ENCODE measurements at regions not wholly inside any gene's neighbourhood (a gene's known extent, or its start where the extent isn't known, plus 50 kb on each side); places are given as distances from the start of the nearest gene placed in this dataset.
A peak's percentile ranks its signal among the peaks of the same experiment; 100 is the strongest.

DNA sequence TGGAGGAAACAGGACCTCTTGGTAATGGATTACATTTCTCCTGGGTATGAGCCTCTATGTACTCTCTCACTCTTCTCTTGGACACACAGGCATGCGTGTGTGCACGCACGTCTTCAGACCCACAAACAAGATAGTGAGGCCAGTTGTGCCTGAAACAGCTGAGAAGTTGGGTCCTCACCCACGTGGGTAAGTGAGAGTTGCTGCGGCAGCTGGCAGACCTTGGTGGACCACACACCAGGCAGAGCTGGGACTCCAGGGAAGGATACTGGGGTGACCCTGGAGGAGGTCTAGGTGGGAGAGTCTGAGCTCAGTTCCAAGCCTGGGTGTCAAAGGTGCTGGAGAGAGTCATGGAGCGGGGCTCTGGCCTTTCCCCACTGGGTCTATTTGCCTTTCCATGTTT lies 194.3 kb downstream of the HAUS1 start:
- intact Hi-C loops (cut with micrococcal nuclease) (no loop called here), in situ Hi-C loops (cut with MboI) (loop anchor here (25.0 kb wide), 1 partner anchor 189 kb away; no protein-coding TSS in a partner anchor)
- no TSS peak for BruUV-seq (replicated peaks)
- Histone ChIP-seq H3K4me1 (replicated peaks in 1 of 2; ENCODE audit: control insufficient read depth in 2 of 2, insufficient read depth in 2 of 2, low read length in 2 of 2) (no peaks in the 10 kb centered on the region; a peak in 2 of 5 replicates), H3K27me3 (ENCODE audit: control insufficient read depth in 2 of 2, insufficient read depth in 2 of 2, low read length in 2 of 2) (peaks cover 9 to 30% of the 10 kb centered on the region in 2 experiments; a peak in 3 of 5 replicates), H3K9ac (ENCODE audit: insufficient read depth in 1 of 2, low read depth in 2 of 2, low read length in 2 of 2) (no peak overlapping the region), H3K9me1 (ENCODE audit: control insufficient read depth, insufficient read depth, low read length) (no peaks in the 10 kb centered on the region), H3K36me3 (ENCODE audit: control insufficient read depth, insufficient read depth, low read length) (no peaks in the 10 kb centered on the region), H3K9me3 (replicated peaks; ENCODE audit: control insufficient read depth, insufficient read depth, low read depth, low read length) (no peaks in the 10 kb centered on the region), H3K4me3 (no peak overlapping the region), H3K27ac (ENCODE audit: extremely low read depth, low read depth, low read length) (no peak overlapping the region), H3K79me2 (ENCODE audit: control insufficient read depth, insufficient read depth, low read length) (no peaks in the 10 kb centered on the region), H3K4me2 (ENCODE audit: insufficient read depth, low read length) (no peak overlapping the region), H4K20me1 (replicated peaks; ENCODE audit: control insufficient read depth, insufficient read depth, low read length) (no peaks in the 10 kb centered on the region), H2AFZ (ENCODE audit: low read depth, low read length) (no peak overlapping the region)
- FAIRE-seq = no peak
- ChIA-PET CTCF (ENCODE audit: low intra/inter-chr PET ratio) (no interaction called here), POLR2A (no interaction called here)
- DNase-seq (ENCODE audit: extremely low read depth in 1 of 4, low spot score in 3 of 4) = no peak
- WGBS (ENCODE audit: insufficient coverage, low coverage, missing lambda C conversion rate) = 16% methylated on average over 6 of the region's 6 CpGs
- no peak for ATAC-seq
- TF ChIP-seq POLR2AphosphoS5 (IDR thresholded peaks at IDR 0.05; ENCODE audit: control insufficient read depth, insufficient read depth, low read depth, low read length) = no peak
- no peak for TF ChIP-seq SRSF9 (IDR thresholded peaks at IDR 0.05; ENCODE audit: borderline replicate concordance, low read depth, low read length)
- no peak for TF ChIP-seq ZC3H11A (IDR thresholded peaks at IDR 0.05; ENCODE audit: low read depth, low read length)
- no peak for TF ChIP-seq ZNF696 (CRISPR knock-in tag; conservative IDR thresholded peaks at IDR 0.05)

DNA sequence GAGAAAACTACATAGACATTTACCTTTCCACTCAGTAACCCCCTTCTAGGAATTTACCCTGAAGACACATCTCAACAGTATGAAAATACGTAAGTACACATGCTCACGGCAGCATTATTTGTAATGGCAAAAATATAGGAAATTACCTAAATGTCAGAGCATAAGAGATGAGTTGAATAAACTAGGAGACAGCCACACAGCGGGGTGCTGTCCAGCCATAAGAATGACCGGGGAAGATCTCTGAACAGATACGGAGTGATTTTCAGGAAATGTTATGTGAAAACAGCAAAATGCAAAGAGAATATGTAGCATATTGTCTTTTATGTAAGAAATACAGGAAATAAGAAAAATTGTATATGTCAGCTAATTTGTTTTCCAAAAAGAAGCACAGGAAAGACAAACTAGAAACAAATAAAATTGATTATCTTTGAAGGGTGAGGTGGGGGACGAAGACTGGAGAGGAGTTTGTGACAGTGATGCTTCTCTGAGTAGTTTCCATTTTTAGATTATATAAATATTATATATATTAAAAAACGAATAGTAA lies 195.4 kb downstream of the HAUS1 start:
- FAIRE-seq = no peak
- POLR2A ChIA-PET = no interaction called here
- DNase-seq (ENCODE audit: extremely low read depth in 1 of 4, low spot score in 3 of 4) = no peak
- Histone ChIP-seq H3K9me3 (replicated peaks; ENCODE audit: control insufficient read depth, insufficient read depth, low read depth, low read length) (no peaks in the 10 kb centered on the region), H3K4me3 (no peak overlapping the region), H3K36me3 (ENCODE audit: control insufficient read depth, insufficient read depth, low read length) (no peaks in the 10 kb centered on the region), H3K9ac (ENCODE audit: insufficient read depth in 1 of 2, low read depth in 2 of 2, low read length in 2 of 2) (no peak overlapping the region), H3K27me3 (ENCODE audit: control insufficient read depth in 2 of 2, insufficient read depth in 2 of 2, low read length in 2 of 2) (peaks cover 9 to 25% of the 10 kb centered on the region in 2 experiments; a peak in 3 of 5 replicates), H3K79me2 (ENCODE audit: control insufficient read depth, insufficient read depth, low read length) (no peaks in the 10 kb centered on the region), H4K20me1 (replicated peaks; ENCODE audit: control insufficient read depth, insufficient read depth, low read length) (no peaks in the 10 kb centered on the region), H3K27ac (ENCODE audit: extremely low read depth, low read depth, low read length) (no peak overlapping the region), H2AFZ (ENCODE audit: low read depth, low read length) (no peak overlapping the region), H3K4me1 (replicated peaks in 1 of 2; ENCODE audit: control insufficient read depth in 2 of 2, insufficient read depth in 2 of 2, low read length in 2 of 2) (no peaks in the 10 kb centered on the region; a peak in 2 of 5 replicates), H3K4me2 (ENCODE audit: insufficient read depth, low read length) (no peak overlapping the region), H3K9me1 (ENCODE audit: control insufficient read depth, insufficient read depth, low read length) (no peaks in the 10 kb centered on the region)
- intact Hi-C loops (cut with micrococcal nuclease) (no loop called here), in situ Hi-C loops (cut with MboI) (loop anchor here (25.0 kb wide), 1 partner anchor 188 kb away; no protein-coding TSS in a partner anchor)
- no peak for ATAC-seq
- WGBS (ENCODE audit: insufficient coverage, low coverage, missing lambda C conversion rate) = 5% methylated on average over 7 of the region's 7 CpGs
- CTCF ChIA-PET (ENCODE audit: low intra/inter-chr PET ratio) = no interaction called here
- BruUV-seq (replicated peaks) = no TSS peak
- TF ChIP-seq U2AF2 (optimal IDR thresholded peaks at IDR 0.05; ENCODE audit: low read depth, low read length) (no peak), ZKSCAN3 (CRISPR knock-in tag; IDR thresholded peaks at IDR 0.05) (no peak), MAFG (tag; conservative IDR thresholded peaks at IDR 0.05) (peak; percentile 65), HNRNPK (IDR thresholded peaks at IDR 0.05; ENCODE audit: low read depth, low read length, poor library complexity, severe bottlenecking) (no peak), KHSRP (IDR thresholded peaks at IDR 0.05) (no peak), ZNF316 (IDR thresholded peaks at IDR 0.05) (peak; percentile 85), ZNF354B (CRISPR knock-in tag; IDR thresholded peaks at IDR 0.05) (no peak), ZNF668 (CRISPR knock-in tag; IDR thresholded peaks at IDR 0.05) (no peak), C11orf30 (IDR thresholded peaks at IDR 0.05; ENCODE audit: low read depth) (peak; percentile 64; the same call in 1 of the 2 replicates), RBM22 (IDR thresholded peaks at IDR 0.05; ENCODE audit: low read depth, low read length, poor library complexity, severe bottlenecking) (no peak)
- TF ChIP-seq, protein P1, sequence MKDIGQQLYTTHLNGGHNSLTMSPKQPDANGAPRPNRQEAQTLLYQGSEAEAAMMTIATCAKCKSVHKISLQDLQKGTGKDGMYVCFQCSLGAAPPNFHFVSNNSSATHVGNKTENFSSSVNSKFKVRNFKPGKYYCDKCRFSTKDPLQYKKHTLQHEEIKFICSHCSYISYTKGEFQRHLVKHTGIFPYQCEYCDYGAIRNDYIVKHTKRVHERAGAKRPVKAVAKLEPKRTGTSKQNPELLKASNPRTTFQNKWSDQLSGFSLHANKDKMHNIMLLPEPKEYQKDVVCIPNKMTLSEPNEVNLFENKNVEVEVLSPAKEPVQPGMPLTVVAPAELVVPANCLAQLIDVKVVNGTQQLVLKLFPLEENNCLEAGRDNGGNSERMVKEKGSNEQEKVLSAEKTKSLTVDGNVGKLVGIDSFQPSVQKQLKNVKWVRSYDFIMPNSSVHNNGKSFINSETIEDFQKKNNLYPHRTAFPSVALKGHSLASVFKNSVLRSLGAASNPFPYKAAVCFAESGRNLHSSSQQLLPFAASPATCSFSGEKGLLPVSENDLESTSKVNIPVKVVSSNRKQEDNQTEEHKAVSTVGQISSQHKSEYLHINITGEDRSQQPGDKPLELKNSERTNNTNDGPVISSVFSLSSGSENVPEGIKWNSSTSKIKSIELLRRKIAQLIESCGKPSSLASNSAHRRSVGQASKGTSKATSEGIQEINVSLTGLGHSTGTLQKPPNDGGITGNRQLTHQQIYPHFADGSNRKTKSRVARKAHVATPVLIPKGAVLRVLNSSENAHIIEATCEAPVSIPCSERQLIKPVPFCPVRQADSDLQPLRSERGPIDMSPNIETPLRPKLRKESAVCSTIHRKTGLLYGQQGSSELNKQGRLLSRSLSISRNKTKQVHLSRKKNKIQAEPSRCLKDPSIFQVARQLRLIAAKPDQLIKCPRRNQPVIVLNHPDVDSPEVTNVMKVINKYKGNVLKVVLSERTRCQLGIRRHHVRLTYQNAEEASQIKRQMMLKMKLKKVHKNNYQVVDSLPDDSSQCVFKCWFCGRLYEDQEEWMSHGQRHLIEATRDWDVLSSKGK (CRISPR knock-in tag; IDR thresholded peaks at IDR 0.05) = no peak
